ENCODE measurements at regions not wholly inside any gene's neighbourhood (a gene's known extent, or its start where the extent isn't known, plus 50 kb on each side); places are given as distances from the start of the nearest gene placed in this dataset.

DNA sequence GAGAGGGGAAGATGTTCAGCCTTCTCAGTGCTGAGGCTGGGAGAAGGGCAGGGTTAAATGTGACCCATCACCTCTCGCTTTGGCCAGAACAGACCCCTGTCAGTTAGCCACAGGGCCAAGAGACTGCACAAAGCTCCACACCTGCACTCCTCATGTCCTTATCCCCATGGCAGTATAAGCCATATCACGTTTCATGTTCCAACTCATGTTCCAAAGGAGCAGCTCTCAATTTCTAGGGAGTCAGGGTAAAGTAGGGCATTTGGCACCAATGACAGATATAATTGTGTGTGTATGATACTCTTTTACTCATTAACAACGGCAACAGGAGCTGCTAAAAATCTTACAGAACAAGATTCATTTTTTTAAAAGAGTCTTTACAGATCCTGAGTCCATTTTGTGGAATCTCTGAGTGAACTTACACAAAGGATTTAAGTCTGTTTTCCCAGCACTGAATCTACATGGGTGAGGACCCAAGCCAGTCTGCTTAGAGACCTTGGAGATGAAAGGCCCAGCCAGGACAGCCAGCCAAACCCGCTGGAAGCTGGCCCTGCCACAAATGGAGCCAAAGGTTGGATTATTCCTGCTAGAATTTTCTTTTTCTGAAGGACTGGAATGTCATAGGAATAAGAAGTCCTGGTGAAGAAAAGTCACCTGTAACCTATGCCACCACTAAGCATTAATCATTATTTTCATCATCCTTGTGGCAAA lies 129.1 kb upstream of the SMAD1 start:
- Mint-ChIP-seq H3K9me3 (ENCODE audit: low read depth, unreplicated experiment) (no peaks in the 10 kb centered on the region), H3K4me3 (ENCODE audit: low read depth, unreplicated experiment) (no peak overlapping the region), H3K36me3 (ENCODE audit: insufficient read depth, unreplicated experiment) (no peaks in the 10 kb centered on the region), H3K27ac (ENCODE audit: unreplicated experiment) (no peak overlapping the region), H3K27me3 (ENCODE audit: unreplicated experiment) (no peaks in the 10 kb centered on the region), H3K4me1 (ENCODE audit: low read depth, unreplicated experiment) (no peaks in the 10 kb centered on the region)
- CTCF ChIA-PET = no interaction called here
- TF ChIP-seq, protein P1, sequence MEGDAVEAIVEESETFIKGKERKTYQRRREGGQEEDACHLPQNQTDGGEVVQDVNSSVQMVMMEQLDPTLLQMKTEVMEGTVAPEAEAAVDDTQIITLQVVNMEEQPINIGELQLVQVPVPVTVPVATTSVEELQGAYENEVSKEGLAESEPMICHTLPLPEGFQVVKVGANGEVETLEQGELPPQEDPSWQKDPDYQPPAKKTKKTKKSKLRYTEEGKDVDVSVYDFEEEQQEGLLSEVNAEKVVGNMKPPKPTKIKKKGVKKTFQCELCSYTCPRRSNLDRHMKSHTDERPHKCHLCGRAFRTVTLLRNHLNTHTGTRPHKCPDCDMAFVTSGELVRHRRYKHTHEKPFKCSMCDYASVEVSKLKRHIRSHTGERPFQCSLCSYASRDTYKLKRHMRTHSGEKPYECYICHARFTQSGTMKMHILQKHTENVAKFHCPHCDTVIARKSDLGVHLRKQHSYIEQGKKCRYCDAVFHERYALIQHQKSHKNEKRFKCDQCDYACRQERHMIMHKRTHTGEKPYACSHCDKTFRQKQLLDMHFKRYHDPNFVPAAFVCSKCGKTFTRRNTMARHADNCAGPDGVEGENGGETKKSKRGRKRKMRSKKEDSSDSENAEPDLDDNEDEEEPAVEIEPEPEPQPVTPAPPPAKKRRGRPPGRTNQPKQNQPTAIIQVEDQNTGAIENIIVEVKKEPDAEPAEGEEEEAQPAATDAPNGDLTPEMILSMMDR (IDR thresholded peaks at IDR 0.05; ENCODE audit: unreplicated experiment) = no peak
- intact Hi-C loops (cut with micrococcal nuclease; ENCODE audit: unreplicated experiment) = no loop called here
- DNase-seq = no peak
- BruUV-seq (replicated peaks) = no TSS peak

DNA sequence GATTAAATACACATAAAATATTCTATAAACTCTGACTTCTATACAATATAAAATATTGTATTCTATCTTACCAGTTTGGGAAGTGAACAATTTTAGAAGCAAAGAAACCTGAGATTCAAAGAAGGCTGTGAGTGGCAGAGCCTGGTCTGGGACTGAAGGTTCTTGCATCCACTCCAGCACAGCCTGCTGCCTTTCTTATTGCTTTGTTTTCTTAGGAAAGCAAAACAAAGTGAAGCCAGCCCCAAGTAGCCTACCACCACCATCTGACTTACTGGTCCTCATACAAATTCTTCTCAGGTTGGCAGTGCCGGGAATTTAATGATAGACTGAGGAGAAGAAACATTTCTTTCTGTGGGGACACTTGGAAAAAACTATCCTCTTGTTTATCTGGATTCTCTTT lies 129.7 kb upstream of the SMAD1 start:
- no peak overlapping the region for H3K27ac Mint-ChIP-seq (ENCODE audit: unreplicated experiment)
- intact Hi-C loops (cut with micrococcal nuclease; ENCODE audit: unreplicated experiment) = no loop called here
- no TSS peak for BruUV-seq (replicated peaks)
- TF ChIP-seq, protein P1 (IDR thresholded peaks at IDR 0.05; ENCODE audit: unreplicated experiment) = no peak
- H3K4me3 Mint-ChIP-seq (ENCODE audit: low read depth, unreplicated experiment) = no peak overlapping the region
- DNase-seq = no peak
- H3K27me3 Mint-ChIP-seq (ENCODE audit: unreplicated experiment) = no peaks in the 10 kb centered on the region
- no peaks in the 10 kb centered on the region for H3K9me3 Mint-ChIP-seq (ENCODE audit: low read depth, unreplicated experiment)
- CTCF ChIA-PET = no interaction called here
- H3K36me3 Mint-ChIP-seq (ENCODE audit: insufficient read depth, unreplicated experiment) = no peaks in the 10 kb centered on the region
- no peaks in the 10 kb centered on the region for H3K4me1 Mint-ChIP-seq (ENCODE audit: low read depth, unreplicated experiment)

DNA sequence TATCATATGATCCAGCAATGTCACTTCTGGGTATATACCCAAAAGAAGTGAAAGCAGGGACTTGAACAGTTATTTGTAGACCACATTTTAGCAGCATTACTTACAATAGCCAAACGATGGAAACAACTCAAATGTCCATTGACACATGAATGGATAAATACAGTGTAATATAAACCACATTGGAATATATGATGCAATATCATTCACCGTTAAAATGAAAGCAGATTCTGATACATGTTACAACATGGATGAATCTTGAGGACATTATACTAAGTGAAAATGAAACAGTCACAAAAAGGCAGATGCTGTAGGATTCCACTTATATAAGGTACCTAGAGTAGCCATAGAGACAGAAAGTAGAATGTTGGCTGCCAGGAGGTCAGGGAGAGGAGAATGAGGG lies 130.5 kb upstream of the SMAD1 start:
- Mint-ChIP-seq H3K4me1 (ENCODE audit: low read depth, unreplicated experiment) (no peaks in the 10 kb centered on the region), H3K4me3 (ENCODE audit: low read depth, unreplicated experiment) (no peak overlapping the region), H3K9me3 (ENCODE audit: low read depth, unreplicated experiment) (peaks cover 2% of the 10 kb centered on the region), H3K27me3 (ENCODE audit: unreplicated experiment) (no peaks in the 10 kb centered on the region), H3K36me3 (ENCODE audit: insufficient read depth, unreplicated experiment) (no peaks in the 10 kb centered on the region), H3K27ac (ENCODE audit: unreplicated experiment) (no peak overlapping the region)
- CTCF ChIA-PET = no interaction called here
- no TSS peak for BruUV-seq (replicated peaks)
- DNase-seq = no peak
- TF ChIP-seq, protein P1 (IDR thresholded peaks at IDR 0.05; ENCODE audit: unreplicated experiment) = no peak
- intact Hi-C loops (cut with micrococcal nuclease; ENCODE audit: unreplicated experiment) = no loop called here

DNA sequence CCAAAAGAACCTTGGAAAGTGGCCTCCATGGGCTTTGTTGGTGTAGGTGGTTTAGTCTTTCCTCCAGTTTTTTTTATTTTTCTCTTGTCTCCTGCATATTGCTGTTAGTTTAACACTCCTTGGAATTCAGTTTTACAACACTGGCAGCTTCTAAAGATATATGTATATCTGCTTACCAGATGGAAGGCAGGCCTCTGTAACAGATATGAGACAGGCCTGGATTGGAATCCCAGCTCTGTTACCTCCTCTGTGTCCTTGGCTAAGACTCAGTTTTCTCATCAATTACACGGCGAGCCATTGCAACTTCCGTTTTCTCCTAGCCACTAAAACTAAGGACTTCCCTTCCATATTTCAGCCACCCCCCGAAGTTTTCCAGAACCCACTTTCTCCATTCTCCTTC lies 133.4 kb upstream of the SMAD1 start:
- Mint-ChIP-seq H3K27me3 (ENCODE audit: unreplicated experiment) (no peaks in the 10 kb centered on the region), H3K9me3 (ENCODE audit: low read depth, unreplicated experiment) (peaks cover 2% of the 10 kb centered on the region), H3K36me3 (ENCODE audit: insufficient read depth, unreplicated experiment) (no peaks in the 10 kb centered on the region), H3K4me1 (ENCODE audit: low read depth, unreplicated experiment) (no peaks in the 10 kb centered on the region), H3K4me3 (ENCODE audit: low read depth, unreplicated experiment) (no peak overlapping the region), H3K27ac (ENCODE audit: unreplicated experiment) (no peak overlapping the region)
- TF ChIP-seq, protein P1 (IDR thresholded peaks at IDR 0.05; ENCODE audit: unreplicated experiment) = no peak
- BruUV-seq (replicated peaks) = no TSS peak
- intact Hi-C loops (cut with micrococcal nuclease; ENCODE audit: unreplicated experiment) = no loop called here
- CTCF ChIA-PET = no interaction called here
- DNase-seq = no peak
